SU-DHL-6 (cell line): ENCODE measurements at regions not wholly inside any gene's neighbourhood (a gene's known extent, or its start where the extent isn't known, plus 50 kb on each side); places are given as distances from the start of the nearest gene placed in this dataset.

Experiments
- EZH2phosphoT487 ChIP-seq: fragments of 200-600 bp; sonication (generic), shearing (Covaris generic); conservative IDR thresholded peaks from 2 replicates; pipeline ENCODE4 v1.6.1; 2018; ENCODE audit warnings: mild to moderate bottlenecking, antibody characterized with exemption, low read length, moderate library complexity, mixed read lengths
- TF ChIP-seq, protein P1 (sequence below): fragments of 200-600 bp; sonication (generic); IDR thresholded peaks from one replicate; pipeline ENCODE4 v1.5.1; 2017; ENCODE audit warnings: antibody characterized with exemption, mild to moderate bottlenecking, low read length, moderate library complexity; ENCODE audit not compliant: insufficient read depth, poor library complexity, severe bottlenecking

DNA sequence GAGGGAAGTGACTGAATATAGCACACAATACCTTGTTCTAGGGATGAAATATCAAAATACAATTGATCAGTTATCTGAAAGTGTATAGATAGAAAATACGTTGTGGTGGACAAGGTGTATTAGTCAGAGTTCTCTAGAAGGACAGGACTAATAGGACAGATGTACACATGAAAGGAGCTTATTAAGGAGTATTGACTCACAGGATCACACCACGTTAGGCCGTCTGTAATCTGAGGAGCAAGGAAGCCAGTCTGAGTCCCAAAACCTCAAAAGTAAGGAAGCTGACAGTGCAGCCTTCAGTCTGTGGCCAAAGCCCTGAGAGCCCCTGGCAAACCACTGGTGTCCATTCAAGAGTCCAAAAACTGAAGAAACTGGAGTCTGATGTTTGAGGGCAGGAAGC is 406.1 kb downstream of the MDFIC start:
- TF ChIP-seq, protein P1, sequence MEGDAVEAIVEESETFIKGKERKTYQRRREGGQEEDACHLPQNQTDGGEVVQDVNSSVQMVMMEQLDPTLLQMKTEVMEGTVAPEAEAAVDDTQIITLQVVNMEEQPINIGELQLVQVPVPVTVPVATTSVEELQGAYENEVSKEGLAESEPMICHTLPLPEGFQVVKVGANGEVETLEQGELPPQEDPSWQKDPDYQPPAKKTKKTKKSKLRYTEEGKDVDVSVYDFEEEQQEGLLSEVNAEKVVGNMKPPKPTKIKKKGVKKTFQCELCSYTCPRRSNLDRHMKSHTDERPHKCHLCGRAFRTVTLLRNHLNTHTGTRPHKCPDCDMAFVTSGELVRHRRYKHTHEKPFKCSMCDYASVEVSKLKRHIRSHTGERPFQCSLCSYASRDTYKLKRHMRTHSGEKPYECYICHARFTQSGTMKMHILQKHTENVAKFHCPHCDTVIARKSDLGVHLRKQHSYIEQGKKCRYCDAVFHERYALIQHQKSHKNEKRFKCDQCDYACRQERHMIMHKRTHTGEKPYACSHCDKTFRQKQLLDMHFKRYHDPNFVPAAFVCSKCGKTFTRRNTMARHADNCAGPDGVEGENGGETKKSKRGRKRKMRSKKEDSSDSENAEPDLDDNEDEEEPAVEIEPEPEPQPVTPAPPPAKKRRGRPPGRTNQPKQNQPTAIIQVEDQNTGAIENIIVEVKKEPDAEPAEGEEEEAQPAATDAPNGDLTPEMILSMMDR: no peak
- no peak for TF ChIP-seq EZH2phosphoT487
